Stomach (tissue), 8 donors: ENCODE measurements at regions not wholly inside any gene's neighbourhood (a gene's known extent, or its start where the extent isn't known, plus 50 kb on each side); places are given as distances from the start of the nearest gene placed in this dataset.

Source experiments
- DNase-seq, 2 donors: peaks; one replicate each; pipeline versions ENCODE4 v3.0.0 to v3.0.0-alpha.2; 2013 to 2019
- H3K27ac ChIP-seq, 5 donors: fragments of 200-600 bp in 4 of 5; sonication (generic) in 4 of 5; one replicate each; pipeline ENCODE4 v1.5.1; 2013 to 2019; ENCODE audit warnings: mild to moderate bottlenecking in 1 of 5, moderate library complexity in 1 of 5
- H3K27me3 ChIP-seq, 3 donors: fragments of 200-600 bp; sonication (generic); one replicate each; pipeline ENCODE4 v1.5.1; 2017 to 2019; ENCODE audit warnings: mixed run types in 1 of 3
- H3K36me3 ChIP-seq, 4 donors: fragments of 200-600 bp; sonication (generic); 1 replicate in 3 of 4; 2 replicates in 1 of 4; pipeline ENCODE4 v1.5.1; 2016 to 2019
- H3K4me1 ChIP-seq, 4 donors: fragments of 200-600 bp; sonication (generic); one replicate each; pipeline ENCODE4 v1.5.1; 2016 to 2019
- H3K4me3 ChIP-seq, 4 donors: fragments of 200-600 bp; sonication (generic) in 3 of 4; one replicate each; pipeline ENCODE4 v1.5.1; 2016 to 2019; ENCODE audit warnings: mild to moderate bottlenecking in 1 of 4
- H3K9me3 ChIP-seq, 4 donors: fragments of 200-600 bp; sonication (generic); one replicate each; pipeline ENCODE4 v1.5.1; 2016 to 2019
- CTCF ChIP-seq, 7 experiments: fragments of 450-650 bp in 4 of 7; fragments of 200-600 bp in 3 of 7; sonication (generic) in 3 of 7; IDR thresholded peaks; one replicate each; pipeline ENCODE4 v1.5.1; 2016 to 2019; ENCODE audit warnings: antibody characterized with exemption in 7 of 7, control low read depth in 2 of 7, mild to moderate bottlenecking in 1 of 7
- EP300 ChIP-seq: sonication (generic); formaldehyde crosslinking; IDR thresholded peaks from one replicate; pipeline ENCODE4 v1.6.1; 2017; ENCODE audit warnings: antibody characterized with exemption
- POLR2A ChIP-seq, 4 donors: fragments of 450-650 bp; IDR thresholded peaks; one replicate each; pipeline ENCODE4 v1.6.1; 2016; ENCODE audit warnings: antibody characterized with exemption in 4 of 4, control low read depth in 2 of 4, mild to moderate bottlenecking in 1 of 4, moderate library complexity in 1 of 4
- POLR2AphosphoS5 ChIP-seq, 3 donors: sonication (generic); formaldehyde crosslinking; IDR thresholded peaks; one replicate each; pipeline ENCODE4 v1.6.1; 2016; ENCODE audit warnings: antibody characterized with exemption in 3 of 3
- WGBS, 5 donors: extraction: QIAGEN DNeasy Blood & Tissue Kit in 3 of 5; methylation state at CpG; one replicate each; pipeline versions ENCODE4 v1.1.5 to v1.1.7; 2013 to 2018; 5-methylcytosine and 5-hydroxymethylcytosine counted together
- intact Hi-C: fragments of 100-400 bp; cut with DNase I; formaldehyde crosslinking; loops from one replicate; pipeline ENCODE4 v1.15.1; 2023; ENCODE audit warnings: low total_unique reads
- donor health status: healthy with polysubstance abuse.
- donor health status: Bipolar disorder and iron deficiency.
- donor health status: healthy.

- Histone ChIP-seq H3K27ac (no peak overlapping the region), H3K9me3 (no peaks in the 10 kb centered on the region), H3K4me3 (no peak overlapping the region), H3K27me3 (no peaks in the 10 kb centered on the region), H3K36me3 (no peaks in the 10 kb centered on the region), H3K4me1 (no peaks in the 10 kb centered on the region)
- 62 to 86% (median 71%) methylated on average over 1 of the region's 1 CpG for WGBS, 5 donors
- intact Hi-C loops, result no loop called here
- TF ChIP-seq EP300 (no peak), POLR2AphosphoS5 (IDR thresholded peaks at IDR 0.05) (no peak), POLR2A (IDR thresholded peaks at IDR 0.05) (no peak), CTCF (IDR thresholded peaks at IDR 0.05) (no peak)
- no peak for DNase-seq
Measured at GRCh38 chr13:63344711-63345110, 1929.1 kb upstream of the PCDH20 start.

- Histone ChIP-seq H3K36me3 (no peaks in the 10 kb centered on the region), H3K27ac (no peak overlapping the region), H3K4me3 (no peak overlapping the region), H3K4me1 (no peaks in the 10 kb centered on the region), H3K9me3 (peaks cover 0 to 5% (median 0%) of the 10 kb centered on the region in 4 donors), H3K27me3 (no peaks in the 10 kb centered on the region)
- 70 to 81% (median 78%) methylated on average over 5 of the region's 5 CpGs for WGBS, 5 donors
- no peak for DNase-seq
- TF ChIP-seq CTCF (IDR thresholded peaks at IDR 0.05) (no peak), POLR2A (IDR thresholded peaks at IDR 0.05) (no peak), POLR2AphosphoS5 (IDR thresholded peaks at IDR 0.05) (no peak), EP300 (no peak)
- intact Hi-C loops, result no loop called here
Measured at GRCh38 chr13:63337921-63338320, 1922.3 kb upstream of the PCDH20 start.

GRCh38 chr13:63337041-63337440 is 1921.4 kb upstream of the PCDH20 start:
- WGBS, 5 donors, result 54 to 75% (median 65%) methylated on average over 4 of the region's 4 CpGs

GRCh38 chr13:63336549-63336948 is 1920.9 kb upstream of the PCDH20 start:
- intact Hi-C loops, result no loop called here
- 56 to 81% (median 67%) methylated on average over 1 of the region's 1 CpG for WGBS, 5 donors
- no peaks in the 10 kb centered on the region for H3K27me3 ChIP-seq
- no peak overlapping the region for H3K4me3 ChIP-seq
- H3K36me3 ChIP-seq, result no peaks in the 10 kb centered on the region
- DNase-seq, result no peak
- H3K9me3 ChIP-seq, result peaks cover 0 to 5% (median 0%) of the 10 kb centered on the region in 4 donors
- TF ChIP-seq POLR2A (IDR thresholded peaks at IDR 0.05) (no peak), CTCF (IDR thresholded peaks at IDR 0.05) (no peak), EP300 (no peak)
- no peak overlapping the region for H3K27ac ChIP-seq
- H3K4me1 ChIP-seq, result no peaks in the 10 kb centered on the region

More at GRCh38 chr13:63337041-63337440, 1921.4 kb upstream of the PCDH20 start:
- H3K36me3 ChIP-seq, result no peaks in the 10 kb centered on the region
- H3K27me3 ChIP-seq, result no peaks in the 10 kb centered on the region
- H3K4me3 ChIP-seq, result no peak overlapping the region
- no peak for DNase-seq
- no peaks in the 10 kb centered on the region for H3K4me1 ChIP-seq
- TF ChIP-seq CTCF (IDR thresholded peaks at IDR 0.05) (no peak), POLR2AphosphoS5 (IDR thresholded peaks at IDR 0.05) (no peak), EP300 (no peak), POLR2A (IDR thresholded peaks at IDR 0.05) (no peak)
- no peak overlapping the region for H3K27ac ChIP-seq
- H3K9me3 ChIP-seq, result peaks cover 0 to 5% (median 0%) of the 10 kb centered on the region in 4 donors
- intact Hi-C loops, result no loop called here
